Stimulated activated naive B cell treated with anti-CD40 and anti-IgM and Interleukin-4, amounts not matched to agents 10 μg/mL and 1 μg/mL and 100 μg/mL, for 72 hours (primary cell): ENCODE measurements at regions not wholly inside any gene's neighbourhood (a gene's known extent, or its start where the extent isn't known, plus 50 kb on each side); places are given as distances from the start of the nearest gene placed in this dataset.

Experiments
- ATAC-seq, 2 donors: fragments of 150-1000 bp; cut with Tn5 transposase; replicated peaks; 2 replicates each; pipeline ENCODE4 v1.10.0; 2021; ENCODE audit warnings: moderate library complexity in 1 of 2
- DNase-seq: peaks from one replicate; pipeline ENCODE4 v3.0.0; 2021
- H3K27ac Mint-ChIP-seq: one replicate; pipeline ENCODE4 v1.8.0; 2022; ENCODE audit warnings: mild to moderate bottlenecking, mixed read lengths
- H3K27me3 Mint-ChIP-seq, 2 donors: one replicate each; pipeline ENCODE4 v1.8.0; 2022; ENCODE audit warnings: mixed read lengths in 2 of 2
- H3K36me3 Mint-ChIP-seq, 2 donors: one replicate each; pipeline ENCODE4 v1.8.0; 2022; ENCODE audit warnings: mixed read lengths in 2 of 2, mild to moderate bottlenecking in 1 of 2
- H3K4me1 Mint-ChIP-seq, 2 donors: one replicate each; pipeline ENCODE4 v1.8.0; 2022; ENCODE audit warnings: mixed read lengths in 2 of 2, mild to moderate bottlenecking in 1 of 2
- H3K4me3 Mint-ChIP-seq, 2 donors: one replicate each; pipeline ENCODE4 v1.8.0; 2022; ENCODE audit warnings: mild to moderate bottlenecking in 2 of 2, mixed read lengths in 2 of 2, moderate library complexity in 1 of 2
- H3K9me3 Mint-ChIP-seq, 2 donors: one replicate each; pipeline ENCODE4 v1.8.0; 2022; ENCODE audit warnings: mixed read lengths in 2 of 2, mild to moderate bottlenecking in 1 of 2

DNA sequence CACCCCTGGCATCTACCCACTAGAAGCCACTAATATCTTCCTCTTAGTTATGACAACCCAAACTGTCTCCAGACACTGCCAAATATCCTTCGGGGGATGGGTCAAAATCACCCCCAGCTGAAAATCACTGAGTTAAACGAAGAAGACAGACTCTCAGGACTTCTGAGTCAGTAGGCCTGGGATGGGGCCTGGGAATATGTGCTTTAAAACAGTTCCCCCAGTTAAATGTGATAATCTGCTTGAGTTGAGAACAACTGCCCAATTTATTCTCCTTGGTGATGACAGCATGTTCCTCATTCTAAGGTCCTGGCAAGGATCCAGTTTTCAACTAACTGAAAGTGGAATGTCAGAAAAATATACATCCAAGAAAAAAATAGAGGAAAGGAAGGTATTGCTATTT lies 52.4 kb downstream of the CBLL2 start:
- Mint-ChIP-seq H3K27me3 (peaks cover 15 to 18% of the 10 kb centered on the region in 2 donors), H3K36me3 (no peaks in the 10 kb centered on the region), H3K4me3 (no peak overlapping the region), H3K27ac (no peak overlapping the region), H3K9me3 (peaks cover 0 to 3% of the 10 kb centered on the region in 2 donors), H3K4me1 (no peaks in the 10 kb centered on the region)
- ATAC-seq (no peak), DNase-seq (no peak)

DNA sequence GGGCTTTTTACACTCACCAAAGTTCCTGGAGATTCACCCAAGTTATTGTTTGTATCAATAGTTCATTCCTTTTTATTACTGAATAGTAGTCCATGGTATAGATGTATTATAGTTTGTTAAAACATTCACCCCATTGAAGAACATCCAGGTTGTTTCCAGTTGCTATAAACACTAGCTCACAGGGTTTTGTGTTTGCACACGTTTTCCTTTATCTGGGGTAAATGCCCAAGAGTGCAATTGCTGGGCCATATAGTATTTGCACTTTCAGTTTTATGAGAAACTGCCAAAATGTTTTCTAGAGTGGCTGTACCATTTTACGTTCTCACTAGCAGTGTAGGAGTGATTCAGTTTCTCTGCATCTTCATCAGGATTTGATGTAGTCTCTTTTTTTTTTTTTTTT lies 57.1 kb downstream of the CBLL2 start:
- DNase-seq = no peak
- no peaks in the 10 kb centered on the region for H3K4me1 Mint-ChIP-seq
- H3K9me3 Mint-ChIP-seq = peaks cover 0 to 3% of the 10 kb centered on the region in 2 donors
- no peaks in the 10 kb centered on the region for H3K36me3 Mint-ChIP-seq
- ATAC-seq = no peak
- H3K4me3 Mint-ChIP-seq = no peak overlapping the region
- H3K27ac Mint-ChIP-seq = no peak overlapping the region
- H3K27me3 Mint-ChIP-seq = peaks cover 0 to 3% of the 10 kb centered on the region in 2 donors

DNA sequence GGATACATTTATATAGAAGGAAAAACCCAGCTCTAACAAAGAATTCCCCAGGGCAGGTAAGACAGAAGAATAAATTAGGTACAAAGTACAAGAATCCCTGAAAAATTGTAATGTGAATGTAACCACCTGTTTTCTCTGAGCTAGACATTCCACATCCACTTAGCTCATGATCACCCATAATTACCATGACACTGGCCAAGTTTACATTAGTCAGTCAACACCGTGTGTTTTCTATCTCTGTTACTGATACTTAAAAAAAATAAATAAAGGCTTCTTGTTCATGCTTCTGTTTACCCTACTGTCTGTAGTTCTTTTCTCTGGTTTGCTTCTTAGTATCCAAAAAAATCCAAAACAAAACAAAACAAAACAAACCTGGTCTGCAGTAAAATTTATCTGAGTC lies 66.0 kb downstream of the CBLL2 start:
- no peak for ATAC-seq
- no peaks in the 10 kb centered on the region for H3K4me1 Mint-ChIP-seq
- H3K4me3 Mint-ChIP-seq = no peak overlapping the region
- peaks cover 4 to 5% of the 10 kb centered on the region in 2 donors for H3K27me3 Mint-ChIP-seq
- no peak overlapping the region for H3K27ac Mint-ChIP-seq
- H3K9me3 Mint-ChIP-seq = peaks cover 0 to 2% of the 10 kb centered on the region in 2 donors
- no peaks in the 10 kb centered on the region for H3K36me3 Mint-ChIP-seq
- no peak for DNase-seq

DNA sequence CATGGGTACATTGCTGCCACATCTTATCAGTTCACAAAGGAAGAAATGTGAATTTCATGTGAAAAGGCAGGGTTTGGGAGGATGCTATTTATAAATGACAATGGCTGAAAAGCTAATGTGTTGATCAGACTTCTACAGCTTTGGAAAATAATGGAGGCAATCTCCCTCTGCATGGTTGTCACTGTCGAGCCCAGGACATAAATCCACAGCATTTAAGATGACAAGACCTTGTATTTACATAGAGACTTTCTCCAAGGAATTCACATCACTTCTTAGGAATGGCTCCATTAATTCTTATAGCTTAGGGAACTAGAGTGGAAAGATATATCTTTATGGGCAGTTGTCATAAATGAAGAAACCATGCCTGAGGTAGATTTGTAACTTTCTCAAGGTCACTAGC lies 66.7 kb downstream of the CBLL2 start:
- Mint-ChIP-seq H3K9me3 (peaks cover 0 to 2% of the 10 kb centered on the region in 2 donors), H3K27me3 (peaks cover 4 to 5% of the 10 kb centered on the region in 2 donors), H3K4me1 (no peaks in the 10 kb centered on the region), H3K27ac (no peak overlapping the region), H3K36me3 (no peaks in the 10 kb centered on the region), H3K4me3 (no peak overlapping the region)
- no peak for DNase-seq
- ATAC-seq = no peak

DNA sequence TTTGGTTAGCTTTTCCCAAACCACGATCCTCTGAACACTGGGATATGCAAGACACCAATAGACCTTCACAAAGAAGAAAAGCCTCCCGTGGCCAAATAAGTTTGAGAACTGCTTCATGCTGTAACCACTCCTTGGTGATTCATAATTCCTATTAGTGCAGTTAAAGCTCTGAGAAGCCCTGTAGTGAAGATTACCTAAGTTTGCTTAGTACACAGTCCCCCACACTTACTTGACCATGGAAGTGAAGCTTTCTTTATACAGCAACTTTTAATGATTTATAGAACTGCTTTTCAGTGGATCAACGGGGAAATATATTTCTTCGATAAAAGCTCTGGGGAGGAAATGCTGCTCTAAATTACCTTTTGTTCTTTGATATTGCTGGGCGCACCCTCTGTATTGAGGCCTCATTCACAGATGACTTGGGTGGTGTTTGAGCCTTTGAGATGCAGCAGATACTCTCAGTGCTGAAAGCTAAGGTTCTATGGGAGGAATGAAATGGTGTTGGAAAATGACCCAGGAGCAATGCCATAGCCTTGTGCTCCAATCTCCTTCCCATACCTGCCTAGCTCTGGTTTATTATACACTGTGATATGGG lies 67.4 kb downstream of the CBLL2 start:
- no peak for DNase-seq
- no peak for ATAC-seq
- peaks cover 4 to 5% of the 10 kb centered on the region in 2 donors for H3K27me3 Mint-ChIP-seq
- no peak overlapping the region for H3K27ac Mint-ChIP-seq
- H3K9me3 Mint-ChIP-seq = peaks cover 0 to 2% of the 10 kb centered on the region in 2 donors
- no peaks in the 10 kb centered on the region for H3K36me3 Mint-ChIP-seq
- H3K4me1 Mint-ChIP-seq = no peaks in the 10 kb centered on the region
- no peak overlapping the region for H3K4me3 Mint-ChIP-seq

DNA sequence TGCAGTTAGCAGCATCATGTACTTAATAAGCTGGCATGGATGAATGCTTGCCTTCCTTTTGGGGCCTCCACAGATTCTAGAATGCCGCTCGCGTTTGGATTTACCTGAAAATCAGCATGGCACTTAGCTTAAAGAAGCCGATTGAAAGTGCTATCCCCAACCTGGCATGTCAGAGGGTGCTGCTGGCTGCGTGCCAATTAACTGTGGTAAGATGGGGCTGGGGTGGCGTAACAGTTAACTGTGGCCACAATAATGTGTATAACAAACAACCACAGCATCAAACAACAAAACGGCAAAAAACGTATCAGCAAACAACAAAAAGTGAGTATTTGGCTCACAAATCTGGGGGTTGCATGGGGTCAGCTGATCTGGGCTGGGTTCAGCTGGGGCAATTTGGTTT lies 70.5 kb downstream of the CBLL2 start:
- H3K27ac Mint-ChIP-seq = no peak overlapping the region
- H3K9me3 Mint-ChIP-seq = no peaks in the 10 kb centered on the region
- H3K27me3 Mint-ChIP-seq = peaks cover 4 to 10% of the 10 kb centered on the region in 2 donors
- H3K4me1 Mint-ChIP-seq = no peaks in the 10 kb centered on the region
- H3K36me3 Mint-ChIP-seq = no peaks in the 10 kb centered on the region
- ATAC-seq (no peak), DNase-seq (no peak)
- H3K4me3 Mint-ChIP-seq = no peak overlapping the region

DNA sequence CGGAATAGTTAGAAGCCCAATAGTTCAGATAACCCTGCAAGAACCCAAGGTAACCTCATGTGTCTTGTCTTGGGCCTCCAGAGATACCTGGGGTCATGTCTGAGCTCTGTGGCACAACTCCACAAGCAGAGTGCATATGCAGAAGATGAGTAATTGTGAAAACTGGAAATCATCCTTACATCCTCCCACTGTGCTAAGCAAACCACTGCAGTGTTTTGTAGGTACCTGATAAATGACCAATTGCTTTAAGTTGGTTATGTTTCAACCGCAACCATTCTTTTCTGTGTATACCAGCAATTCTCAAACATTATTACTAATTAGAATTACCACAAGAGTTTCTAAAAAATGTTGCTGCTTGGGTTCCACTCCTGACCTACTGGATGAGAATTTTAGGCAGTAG lies 73.2 kb downstream of the CBLL2 start:
- H3K4me1 Mint-ChIP-seq = no peaks in the 10 kb centered on the region
- peaks cover 0 to 10% of the 10 kb centered on the region in 2 donors for H3K27me3 Mint-ChIP-seq
- no peaks in the 10 kb centered on the region for H3K9me3 Mint-ChIP-seq
- DNase-seq (no peak), ATAC-seq (no peak)
- no peak overlapping the region for H3K27ac Mint-ChIP-seq
- no peak overlapping the region for H3K4me3 Mint-ChIP-seq
- no peaks in the 10 kb centered on the region for H3K36me3 Mint-ChIP-seq

DNA sequence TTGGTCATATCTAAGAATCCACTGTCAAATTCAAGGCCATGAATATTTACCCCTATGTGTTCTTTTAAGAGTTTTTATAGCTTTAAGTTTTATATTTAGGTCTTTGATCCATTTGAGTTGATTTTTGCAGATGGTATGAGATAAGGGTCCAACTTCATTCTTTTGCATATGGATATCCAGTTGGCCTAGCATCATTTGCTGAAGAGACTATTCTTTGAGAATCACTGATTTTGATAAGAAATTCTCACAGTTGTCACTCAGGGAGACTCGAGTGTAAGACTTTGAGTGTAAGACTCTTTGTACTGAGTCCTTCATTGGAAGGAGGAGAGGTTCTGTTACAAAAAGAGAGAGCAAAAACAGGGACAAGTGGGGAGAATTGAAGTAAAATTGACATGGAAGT lies 74.8 kb downstream of the CBLL2 start:
- DNase-seq (no peak), ATAC-seq (no peak)
- Mint-ChIP-seq H3K4me1 (no peaks in the 10 kb centered on the region), H3K9me3 (no peaks in the 10 kb centered on the region), H3K27me3 (peaks cover 0 to 5% of the 10 kb centered on the region in 2 donors), H3K27ac (no peak overlapping the region), H3K4me3 (no peak overlapping the region), H3K36me3 (no peaks in the 10 kb centered on the region)

DNA sequence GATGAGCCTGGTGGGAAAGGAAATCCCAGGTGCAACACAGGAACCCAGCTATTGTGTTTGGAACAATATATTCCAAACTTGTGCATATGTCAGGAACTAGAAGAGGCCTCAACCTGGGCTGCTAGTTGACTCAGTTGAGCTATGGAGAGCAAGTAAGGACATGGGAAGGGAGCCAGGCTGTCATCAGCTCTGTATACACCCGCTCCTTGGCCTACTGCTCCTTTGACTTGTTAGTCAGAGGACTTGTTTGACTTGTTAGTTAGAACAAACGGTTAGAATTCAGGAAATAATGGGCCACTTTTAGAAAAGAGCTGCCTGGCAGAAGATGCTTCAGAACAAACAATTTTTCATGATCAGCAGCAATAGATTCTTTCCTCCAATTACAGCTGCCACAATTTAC lies 76.4 kb downstream of the CBLL2 start:
- Mint-ChIP-seq H3K4me3 (no peak overlapping the region), H3K27ac (no peak overlapping the region), H3K9me3 (no peaks in the 10 kb centered on the region), H3K4me1 (no peaks in the 10 kb centered on the region), H3K36me3 (no peaks in the 10 kb centered on the region), H3K27me3 (peaks cover 4 to 5% of the 10 kb centered on the region in 2 donors)
- DNase-seq (no peak), ATAC-seq (no peak)

DNA sequence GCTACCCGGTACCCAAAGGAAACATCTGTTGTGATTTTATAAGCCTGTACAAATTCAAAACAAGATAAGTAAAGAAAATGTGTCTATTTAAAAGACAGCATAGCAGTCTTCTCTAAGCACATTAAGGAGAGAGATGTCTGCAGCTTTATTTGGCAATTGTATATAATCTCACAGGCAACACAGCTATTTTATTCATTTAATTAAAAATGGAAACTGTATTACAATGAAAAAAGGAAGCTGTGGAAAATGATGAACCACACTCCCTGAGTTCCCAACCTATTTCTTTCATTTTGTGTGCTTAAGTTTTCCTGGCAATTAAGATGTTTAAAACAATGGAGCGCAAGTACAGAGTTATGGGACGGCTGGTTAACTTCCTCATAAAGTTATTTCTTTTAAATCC lies 78.4 kb downstream of the CBLL2 start:
- no peak overlapping the region for H3K4me3 Mint-ChIP-seq
- ATAC-seq (no peak), DNase-seq (no peak)
- no peaks in the 10 kb centered on the region for H3K4me1 Mint-ChIP-seq
- no peaks in the 10 kb centered on the region for H3K36me3 Mint-ChIP-seq
- no peak overlapping the region for H3K27ac Mint-ChIP-seq
- H3K9me3 Mint-ChIP-seq = no peaks in the 10 kb centered on the region
- H3K27me3 Mint-ChIP-seq = peaks cover 4 to 5% of the 10 kb centered on the region in 2 donors

DNA sequence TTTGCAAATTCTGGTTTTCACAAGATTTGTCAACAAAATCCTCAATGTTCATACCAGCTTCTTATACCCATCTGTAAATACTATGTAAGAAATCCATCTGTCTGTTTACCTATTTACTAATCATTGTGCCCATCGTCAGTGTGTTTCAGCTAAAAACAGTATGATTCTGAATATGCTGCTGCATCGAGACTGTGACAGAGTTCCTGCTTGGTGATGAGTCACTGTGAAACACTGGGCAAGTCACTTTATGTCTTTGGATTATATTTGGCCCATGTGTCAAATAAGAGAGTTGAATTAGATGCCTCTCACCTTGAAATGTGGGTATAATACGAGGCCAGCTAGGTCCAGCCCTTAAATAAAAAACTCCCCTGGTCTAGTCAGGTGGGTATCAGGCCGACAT lies 79.3 kb downstream of the CBLL2 start:
- peaks cover 0 to 4% of the 10 kb centered on the region in 2 donors for H3K27me3 Mint-ChIP-seq
- peaks cover 2 to 3% of the 10 kb centered on the region in 2 donors for H3K9me3 Mint-ChIP-seq
- no peak overlapping the region for H3K4me3 Mint-ChIP-seq
- H3K36me3 Mint-ChIP-seq = no peaks in the 10 kb centered on the region
- H3K4me1 Mint-ChIP-seq = no peaks in the 10 kb centered on the region
- DNase-seq = no peak
- no peak overlapping the region for H3K27ac Mint-ChIP-seq
- no peak for ATAC-seq

DNA sequence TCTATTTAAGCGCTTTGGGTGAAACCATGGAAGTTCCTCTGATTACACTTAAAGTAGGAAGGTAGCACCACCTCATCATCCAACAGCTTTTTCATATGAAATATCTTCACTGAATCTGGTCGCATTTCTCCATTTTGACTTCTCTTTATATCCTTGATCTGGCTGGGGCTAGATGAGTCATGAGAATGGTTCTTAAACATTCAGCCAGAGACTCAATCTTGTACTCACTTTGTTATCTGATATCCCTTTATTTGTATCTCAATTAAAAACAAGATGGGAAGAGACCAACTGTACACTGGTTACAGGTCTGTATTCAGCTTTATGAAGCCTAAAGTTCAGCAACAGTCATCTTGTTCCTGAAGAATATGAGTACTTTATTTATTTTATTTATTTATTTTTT lies 84.9 kb downstream of the CBLL2 start:
- Mint-ChIP-seq H3K27ac (no peak overlapping the region), H3K9me3 (peaks cover 2 to 3% of the 10 kb centered on the region in 2 donors), H3K4me3 (no peak overlapping the region), H3K4me1 (no peaks in the 10 kb centered on the region), H3K27me3 (peaks cover 0 to 4% of the 10 kb centered on the region in 2 donors), H3K36me3 (no peaks in the 10 kb centered on the region)
- DNase-seq (no peak), ATAC-seq (no peak)

DNA sequence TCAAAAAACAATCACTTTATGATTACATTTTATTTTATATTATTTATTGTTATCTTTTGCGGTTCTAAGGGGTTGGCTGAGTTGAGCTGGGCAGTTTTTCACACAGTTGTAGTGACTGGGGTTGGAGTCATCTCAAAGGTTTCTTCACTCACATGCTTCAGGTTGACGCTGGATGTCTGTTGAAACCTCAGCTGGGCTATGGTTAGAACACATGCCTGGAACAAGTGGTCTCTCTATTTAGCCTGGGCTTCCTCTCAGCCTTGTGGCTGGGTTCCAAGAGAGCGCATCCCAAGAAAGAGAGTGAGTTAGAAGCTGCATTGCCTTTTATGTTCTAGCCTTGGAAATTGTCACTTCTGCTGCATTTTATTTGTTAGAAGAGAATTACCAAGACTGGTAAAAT lies 87.4 kb downstream of the CBLL2 start:
- no peak for ATAC-seq
- no peaks in the 10 kb centered on the region for H3K27me3 Mint-ChIP-seq
- no peaks in the 10 kb centered on the region for H3K36me3 Mint-ChIP-seq
- H3K4me3 Mint-ChIP-seq = no peak overlapping the region
- DNase-seq = no peak
- no peak overlapping the region for H3K27ac Mint-ChIP-seq
- H3K4me1 Mint-ChIP-seq = no peaks in the 10 kb centered on the region
- peaks cover 2 to 3% of the 10 kb centered on the region in 2 donors for H3K9me3 Mint-ChIP-seq

DNA sequence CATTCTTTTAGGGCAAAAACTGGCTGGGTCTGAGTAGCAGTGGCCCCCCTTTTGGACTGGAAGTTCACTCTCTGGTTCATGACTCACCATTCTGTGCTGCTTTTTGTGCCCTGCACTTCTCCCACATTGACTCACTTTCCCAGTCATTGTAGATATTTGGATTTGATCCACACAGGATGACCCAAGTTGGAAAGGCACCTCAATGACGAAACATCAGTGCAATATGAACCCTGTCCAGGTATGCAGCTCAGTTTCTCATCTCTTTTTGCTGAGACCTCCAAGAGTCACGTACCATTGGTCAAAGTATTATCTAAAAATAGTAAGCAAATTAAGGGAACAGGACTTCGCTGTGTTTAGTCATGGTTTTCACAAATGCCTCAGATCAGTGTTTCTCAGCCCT lies 92.7 kb downstream of the CBLL2 start:
- peaks cover 0 to 4% of the 10 kb centered on the region in 2 donors for H3K27me3 Mint-ChIP-seq
- DNase-seq (no peak), ATAC-seq (no peak)
- no peak overlapping the region for H3K27ac Mint-ChIP-seq
- H3K4me1 Mint-ChIP-seq = no peaks in the 10 kb centered on the region
- no peaks in the 10 kb centered on the region for H3K36me3 Mint-ChIP-seq
- H3K9me3 Mint-ChIP-seq = no peaks in the 10 kb centered on the region
- H3K4me3 Mint-ChIP-seq = no peak overlapping the region

DNA sequence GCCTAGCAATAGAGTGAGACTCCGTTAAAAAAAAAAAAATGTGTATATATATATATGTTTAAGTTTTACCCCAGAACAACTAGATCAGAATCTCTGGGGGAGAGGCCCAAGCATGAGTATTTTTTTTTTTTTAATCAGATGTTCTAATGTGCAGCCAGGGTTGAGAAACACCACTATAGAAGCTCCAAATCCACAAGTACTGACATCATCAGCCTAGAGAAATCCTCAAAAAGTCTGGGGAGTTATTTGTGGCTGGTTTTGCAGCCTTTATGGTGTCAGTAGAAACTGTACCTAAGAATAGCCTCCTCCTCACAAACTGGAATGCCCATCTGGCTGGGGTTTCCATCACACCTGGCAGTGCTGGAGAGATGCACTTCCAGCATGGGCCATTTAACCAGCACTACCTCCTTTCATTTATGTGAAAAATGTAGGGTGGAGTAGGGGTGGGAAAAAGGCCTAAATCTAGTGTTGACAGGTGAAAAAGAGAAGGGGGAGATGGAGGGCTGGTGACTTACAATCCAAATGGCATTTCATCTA lies 93.5 kb downstream of the CBLL2 start:
- H3K27me3 Mint-ChIP-seq = peaks cover 0 to 4% of the 10 kb centered on the region in 2 donors
- H3K4me1 Mint-ChIP-seq = no peaks in the 10 kb centered on the region
- no peaks in the 10 kb centered on the region for H3K36me3 Mint-ChIP-seq
- H3K9me3 Mint-ChIP-seq = no peaks in the 10 kb centered on the region
- ATAC-seq (no peak), DNase-seq (no peak)
- no peak overlapping the region for H3K4me3 Mint-ChIP-seq
- H3K27ac Mint-ChIP-seq = no peak overlapping the region

DNA sequence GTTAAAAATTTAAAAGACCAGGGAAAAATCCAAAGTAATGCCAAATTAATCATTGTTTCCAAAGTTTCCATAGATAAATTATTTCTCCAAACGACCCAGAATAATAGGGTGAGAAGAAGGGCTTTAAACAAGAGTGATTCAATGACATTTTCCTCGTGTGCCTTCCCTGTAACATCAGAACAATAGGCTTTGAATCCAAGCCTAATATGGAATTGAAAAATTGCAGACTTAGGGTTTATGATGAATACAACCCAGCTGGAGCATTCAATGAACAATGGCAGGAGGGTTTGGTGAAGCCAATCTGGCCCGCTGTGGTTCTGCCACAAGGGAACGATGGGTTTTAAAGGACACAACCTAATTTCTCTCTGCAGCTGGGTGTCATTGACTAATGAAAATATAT lies 94.2 kb downstream of the CBLL2 start:
- Mint-ChIP-seq H3K36me3 (no peaks in the 10 kb centered on the region), H3K27me3 (peaks cover 0 to 4% of the 10 kb centered on the region in 2 donors), H3K4me3 (no peak overlapping the region), H3K27ac (no peak overlapping the region), H3K4me1 (no peaks in the 10 kb centered on the region), H3K9me3 (no peaks in the 10 kb centered on the region)
- ATAC-seq (no peak), DNase-seq (no peak)
